Breast epithelium (tissue), 4 donors: ENCODE measurements at regions not wholly inside any gene's neighbourhood (a gene's known extent, or its start where the extent isn't known, plus 50 kb on each side); places are given as distances from the start of the nearest gene placed in this dataset.

ENCODE experiments used
- DNase-seq, 2 donors: peaks; one replicate each; pipeline ENCODE4 v3.0.0-alpha.2; 2019; ENCODE audit warnings: low spot score in 2 of 2
- H3K27ac ChIP-seq, 2 donors: fragments of 200-600 bp; sonication (generic) in 1 of 2; one replicate each; pipeline ENCODE4 v1.5.1; 2016 to 2019; ENCODE audit warnings: mild to moderate bottlenecking in 1 of 2
- H3K27me3 ChIP-seq, 2 donors: fragments of 200-600 bp; sonication (generic) in 1 of 2; one replicate each; pipeline versions ENCODE4 v1.5.1 to v1.6.0; 2017 to 2019; ENCODE audit warnings: control low read depth in 1 of 2, mild to moderate bottlenecking in 1 of 2
- H3K36me3 ChIP-seq: fragments of 200-600 bp; one replicate; pipeline ENCODE4 v1.5.1; 2019
- H3K4me1 ChIP-seq, 2 donors: fragments of 200-600 bp; sonication (generic); one replicate each; pipeline ENCODE4 v1.5.1; 2016 to 2019; ENCODE audit warnings: control low read depth in 1 of 2
- H3K4me3 ChIP-seq, 3 donors: fragments of 200-600 bp; sonication (generic); 1 replicate in 2 of 3; 2 replicates in 1 of 3; pipeline ENCODE4 v1.5.1; 2016 to 2019; ENCODE audit warnings: mild to moderate bottlenecking in 3 of 3, moderate library complexity in 2 of 3
- H3K9me3 ChIP-seq, 2 donors: fragments of 200-600 bp; sonication (generic) in 1 of 2; one replicate each; pipeline ENCODE4 v1.5.1; 2016 to 2019; ENCODE audit warnings: control low read depth in 1 of 2
- CTCF ChIP-seq, 3 donors: fragments of 450-650 bp; IDR thresholded peaks; one replicate each; pipeline ENCODE4 v1.5.1; 2016 to 2017; ENCODE audit warnings: antibody characterized with exemption in 3 of 3, mild to moderate bottlenecking in 3 of 3, moderate library complexity in 3 of 3
- POLR2A ChIP-seq: fragments of 450-650 bp; IDR thresholded peaks from one replicate; pipeline ENCODE4 v1.6.1; 2016; ENCODE audit warnings: antibody characterized with exemption, mild to moderate bottlenecking, moderate library complexity
- POLR2AphosphoS5 ChIP-seq, 3 donors: sonication (generic); formaldehyde crosslinking; IDR thresholded peaks; one replicate each; pipeline ENCODE4 v1.6.1; 2017; ENCODE audit warnings: antibody characterized with exemption in 3 of 3
- intact Hi-C: fragments of 100-400 bp; cut with DNase I; formaldehyde crosslinking; loops from one replicate; pipeline ENCODE4 v1.15.1; 2023; ENCODE audit warnings: low total_unique reads

- no peak for DNase-seq
- TF ChIP-seq POLR2A (no peak), CTCF (IDR thresholded peaks at IDR 0.05) (no peak), POLR2AphosphoS5 (IDR thresholded peaks at IDR 0.05) (no peak)
- Histone ChIP-seq H3K4me3 (no peak overlapping the region), H3K9me3 (no peaks in the 10 kb centered on the region), H3K36me3 (no peaks in the 10 kb centered on the region), H3K27me3 (no peaks in the 10 kb centered on the region), H3K27ac (no peak overlapping the region), H3K4me1 (no peaks in the 10 kb centered on the region)
- intact Hi-C loops, result no loop called here
Observed at GRCh38 chr2:105450471-105450870, 51.6 kb upstream of the FHL2 start.

GRCh38 chr2:105449076-105449475, 50.2 kb upstream of the FHL2 start:
- no peak overlapping the region for H3K4me3 ChIP-seq
- H3K4me1 ChIP-seq, result no peaks in the 10 kb centered on the region
- no peak overlapping the region for H3K27ac ChIP-seq
- no peak for TF ChIP-seq CTCF (IDR thresholded peaks at IDR 0.05)
- TF ChIP-seq POLR2A, result no peak
- no peak for TF ChIP-seq POLR2AphosphoS5 (IDR thresholded peaks at IDR 0.05)
- DNase-seq, result no peak
- H3K27me3 ChIP-seq, result no peaks in the 10 kb centered on the region
- H3K9me3 ChIP-seq, result no peaks in the 10 kb centered on the region
- H3K36me3 ChIP-seq, result no peaks in the 10 kb centered on the region
- intact Hi-C loops, result no loop called here
